ENCODE measurements at regions not wholly inside any gene's neighbourhood (a gene's known extent, or its start where the extent isn't known, plus 50 kb on each side); places are given as distances from the start of the nearest gene placed in this dataset.
A peak's percentile ranks its signal among the peaks of the same experiment; 100 is the strongest.

DNA sequence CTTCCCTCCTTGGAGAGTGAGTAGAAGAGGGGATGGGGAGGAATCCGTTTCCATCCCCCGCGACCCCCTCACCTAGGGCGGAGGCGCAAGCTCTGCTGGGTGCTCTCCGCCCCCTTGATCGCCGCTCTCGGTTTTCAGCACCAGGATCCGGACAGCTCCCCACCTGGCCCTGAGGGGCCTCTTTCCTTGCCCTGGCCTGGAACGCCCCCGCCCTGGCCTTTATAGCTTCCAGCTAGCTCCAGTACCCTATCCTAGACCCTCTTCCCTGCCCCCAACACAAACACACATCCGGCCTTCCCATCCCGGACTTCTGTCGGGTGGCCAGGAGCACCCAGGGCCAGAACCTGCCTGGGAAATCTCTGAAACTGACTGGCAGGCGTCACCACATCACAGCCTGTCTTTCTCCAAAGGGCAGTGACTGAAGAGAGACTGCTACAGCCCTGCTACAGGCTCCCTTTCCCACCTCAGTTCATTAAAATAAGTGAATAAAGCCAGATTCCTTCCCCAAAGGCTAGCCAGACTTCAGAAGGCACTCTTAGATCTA is 72.3 kb upstream of the LEP start:
- no peak for DNase-seq

- DNase-seq = no peak
Observed at GRCh38 chr7:128170461-128170860, 70.6 kb upstream of the LEP start.

DNA sequence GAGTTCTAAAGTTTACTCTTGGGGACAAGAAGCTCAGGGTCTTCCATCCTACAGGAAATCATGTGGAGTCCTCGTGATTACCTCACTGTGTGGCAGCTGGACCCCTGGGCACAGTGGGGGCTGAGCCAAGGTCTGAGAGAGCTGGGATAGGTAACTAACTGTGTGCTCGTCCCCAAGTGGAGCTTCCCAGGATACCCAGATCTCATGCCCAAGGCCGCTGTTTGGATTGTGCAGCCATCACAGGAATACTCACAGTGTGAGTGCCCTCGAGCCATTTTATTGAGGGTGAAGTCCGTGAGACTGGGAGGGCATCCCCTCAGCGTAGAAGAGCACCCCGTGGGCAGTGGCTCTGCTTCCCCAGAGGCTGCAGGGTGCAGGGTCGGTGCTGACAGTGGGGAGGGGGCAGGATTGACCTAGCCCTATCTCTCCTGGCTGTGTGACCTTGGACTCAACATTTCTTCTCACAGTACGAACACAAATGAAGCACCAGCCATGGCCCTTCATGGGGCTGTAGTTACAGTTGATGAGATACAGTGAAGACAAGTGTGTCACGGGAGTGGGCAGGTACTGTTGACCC is 69.6 kb upstream of the LEP start:
- no peak for DNase-seq

DNA sequence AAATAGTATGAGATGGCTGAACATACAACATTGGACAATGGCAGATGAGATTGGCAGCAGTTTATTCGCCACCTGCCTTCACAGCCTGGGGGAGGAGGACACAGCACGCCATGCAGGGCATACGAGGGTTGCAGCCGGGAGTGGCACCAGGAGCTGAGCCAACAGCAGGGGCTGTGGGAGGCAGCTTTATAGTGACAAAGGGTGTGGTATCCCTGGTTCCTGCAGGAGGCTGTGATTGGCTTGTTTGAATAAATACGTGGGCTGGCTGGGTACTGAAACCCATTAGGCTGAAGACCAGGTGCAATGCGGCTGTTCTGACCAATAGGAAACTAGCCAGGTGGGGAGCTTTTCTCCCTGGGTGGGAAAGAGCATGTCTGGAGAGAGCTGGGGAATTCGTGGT is 68.9 kb upstream of the LEP start:
- peak; percentile 94 for DNase-seq

DNA sequence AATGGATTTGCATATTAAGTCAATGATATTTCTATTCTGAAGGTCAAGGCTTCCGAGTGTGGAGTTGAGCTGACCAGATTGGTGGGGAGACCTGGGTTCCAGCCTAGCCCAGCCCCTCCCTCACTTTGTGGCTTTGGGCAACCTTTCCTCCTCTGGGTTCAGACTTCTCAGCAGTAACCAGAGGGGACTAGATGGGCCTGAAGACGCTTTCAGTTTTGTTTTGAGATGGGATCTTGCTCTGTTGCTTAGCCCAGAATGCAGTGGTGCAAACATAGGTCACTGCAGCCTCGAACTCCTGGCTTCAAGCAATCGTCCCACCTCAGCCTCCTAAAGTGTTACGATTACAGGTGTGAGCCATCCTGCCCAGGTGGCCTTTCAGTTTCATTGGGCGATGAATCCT is 68.1 kb upstream of the LEP start:
- DNase-seq = no peak

- no peak for DNase-seq
Observed at GRCh38 chr7:128174386-128174785, 66.7 kb upstream of the LEP start.

DNA sequence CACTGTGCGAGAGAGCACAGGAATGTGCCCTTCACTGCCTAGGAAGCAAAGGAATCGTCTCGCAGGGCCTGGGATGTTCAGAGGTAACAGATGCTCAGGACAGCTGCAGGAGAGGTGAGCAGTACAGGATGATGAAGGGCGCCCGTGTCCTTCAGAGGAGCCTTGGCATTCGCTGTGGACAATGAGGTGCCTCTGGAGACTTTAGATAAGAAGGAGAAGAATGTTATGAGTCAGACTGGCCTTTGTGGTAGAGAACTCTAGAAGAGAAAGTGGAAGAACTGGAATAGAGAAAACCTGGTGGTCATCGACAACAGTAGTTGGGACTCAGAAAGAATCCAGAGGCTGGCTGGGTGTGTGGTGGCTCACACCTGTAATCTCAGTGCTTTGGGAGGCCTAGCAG is 64.4 kb upstream of the LEP start:
- no peak for DNase-seq

GRCh38 chr7:128177768-128178550 is 63.1 kb upstream of the LEP start:
- no peak for DNase-seq

DNA sequence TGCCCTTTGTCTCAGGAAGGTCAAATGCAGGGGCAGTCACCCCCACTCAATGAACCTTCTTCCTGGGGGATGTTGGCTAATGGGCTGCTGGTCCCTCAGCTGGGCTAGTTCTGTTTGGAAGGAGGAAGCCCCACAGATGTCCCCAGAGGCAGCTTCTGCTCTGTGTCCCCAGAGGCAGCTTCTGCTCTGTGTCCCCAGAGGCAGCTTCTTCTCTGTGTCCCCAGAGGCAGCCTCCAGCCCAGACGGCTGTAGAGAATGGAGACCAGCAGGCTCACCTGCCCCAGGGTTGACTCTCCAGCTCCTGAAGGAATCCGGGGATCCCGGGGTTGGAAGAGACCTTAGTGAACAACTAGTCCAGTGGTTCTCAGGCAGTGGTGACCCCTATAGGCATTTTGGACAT is 62.5 kb upstream of the LEP start:
- DNase-seq = no peak

DNA sequence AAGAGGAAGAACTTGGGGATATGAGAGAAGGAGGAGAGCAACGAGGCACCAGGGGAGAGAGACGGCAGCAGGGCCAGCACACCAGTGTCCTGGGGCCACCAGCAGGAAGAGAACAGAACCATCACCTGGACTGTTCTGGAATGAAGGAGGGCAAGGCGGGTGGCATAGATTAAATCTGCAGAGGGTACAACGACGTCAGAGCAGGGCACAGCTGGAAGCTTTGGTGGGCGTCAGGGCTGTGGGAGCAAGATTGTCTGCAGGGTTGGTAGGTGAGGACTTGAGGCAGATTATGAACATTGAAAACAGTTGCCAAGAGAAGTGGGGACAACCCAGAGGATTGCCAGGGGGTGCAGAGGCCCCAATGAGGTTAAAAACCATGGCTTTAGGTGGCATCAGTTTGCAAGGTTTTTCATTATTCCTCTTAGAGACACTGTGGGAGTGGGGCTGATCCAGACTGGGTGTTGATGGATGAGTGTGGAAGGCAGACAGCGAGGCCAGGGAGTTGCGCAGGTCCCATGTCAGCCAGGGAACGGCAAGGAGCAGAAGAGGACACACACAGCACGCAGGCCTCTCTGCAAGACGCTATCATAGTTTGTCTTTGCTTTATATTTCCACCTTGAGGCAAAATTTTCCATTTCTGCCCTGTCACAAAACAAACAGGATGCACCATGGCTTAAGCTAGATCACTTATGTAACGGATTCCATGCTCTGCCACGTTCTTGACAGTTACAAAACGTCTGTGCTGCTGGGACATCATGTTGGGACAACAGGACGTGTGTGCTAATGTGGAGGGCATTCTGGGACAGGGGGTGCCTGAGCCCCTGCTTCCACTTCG is 52.5 kb upstream of the LEP start:
- no peak for DNase-seq

DNA sequence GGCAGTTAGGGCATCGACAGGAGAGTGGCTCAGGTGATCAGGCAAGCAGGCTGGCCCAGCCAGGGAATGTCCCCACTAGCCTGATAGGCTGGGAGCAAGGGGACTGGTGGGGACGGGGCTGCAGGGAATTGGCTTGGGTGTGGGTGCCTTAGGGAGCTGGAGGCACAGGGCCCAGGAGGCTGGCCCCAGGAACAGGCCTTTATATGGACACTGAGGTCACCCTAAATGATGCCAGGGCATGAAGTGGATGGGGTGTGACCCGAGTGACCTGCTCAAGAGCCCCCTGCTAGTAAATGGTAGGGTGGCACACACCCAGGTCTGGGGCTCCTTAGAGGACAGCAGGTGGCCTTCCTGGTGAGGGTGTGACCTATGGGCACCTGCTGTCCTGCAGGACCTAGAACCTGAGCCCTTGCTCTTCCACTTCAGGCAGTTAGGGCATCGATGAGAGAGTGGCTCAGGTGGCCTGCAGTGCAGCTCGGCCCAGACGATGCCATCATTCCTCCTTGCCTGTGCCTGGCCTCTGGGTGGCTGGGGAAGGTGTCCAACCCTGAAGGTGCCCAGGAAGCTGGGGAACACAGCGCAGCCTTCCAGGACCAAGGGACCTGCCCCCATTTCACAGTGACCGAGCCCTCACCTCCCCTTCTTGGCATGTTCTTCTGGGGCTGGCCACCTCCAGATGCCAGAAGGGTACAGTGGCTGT is 51.7 kb upstream of the LEP start:
- no peak for DNase-seq

GRCh38 chr7:128190051-128190647 is 50.9 kb upstream of the LEP start:
- DNase-seq = no peak

DNA sequence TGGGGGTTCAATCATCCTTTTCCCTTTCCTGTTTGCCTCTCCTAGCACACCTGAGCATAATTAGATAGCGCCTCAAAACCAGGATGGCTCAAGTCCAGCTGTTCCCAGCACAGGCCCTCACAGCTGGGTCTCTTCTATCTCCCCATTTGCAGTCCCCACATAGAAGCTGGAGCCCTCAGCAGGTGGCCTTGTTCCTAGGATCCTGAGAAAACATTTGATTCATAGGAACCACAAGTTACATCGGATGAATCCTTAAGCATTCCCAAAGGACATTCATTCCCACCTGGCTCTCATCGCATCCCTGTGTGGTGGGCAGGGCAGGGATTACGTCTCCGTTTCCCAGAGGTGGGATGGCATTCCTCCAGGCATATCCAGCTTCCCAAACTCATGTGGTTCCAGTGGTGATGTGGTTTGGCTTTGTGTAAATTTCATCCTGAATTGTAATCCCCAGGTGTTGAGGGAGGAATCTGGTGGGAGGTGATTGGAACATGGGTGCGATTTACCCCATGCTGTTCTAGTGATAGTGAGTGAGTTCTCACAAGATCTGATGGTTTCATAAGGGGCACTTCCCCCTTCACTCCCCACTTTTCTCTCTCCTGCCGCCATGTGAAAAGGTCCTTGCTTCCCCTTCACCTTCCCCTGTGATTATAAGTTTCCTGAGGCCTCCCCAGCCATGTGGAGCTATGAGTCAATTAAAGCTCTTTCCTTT is 49.8 kb upstream of the LEP start:
- DNase-seq = no peak
